ENCODE measurements at regions not wholly inside any gene's neighbourhood (a gene's known extent, or its start where the extent isn't known, plus 50 kb on each side); places are given as distances from the start of the nearest gene placed in this dataset.

- no peak for TF ChIP-seq CTCF (IDR thresholded peaks at IDR 0.05; ENCODE audit: insufficient read depth, low read depth, low read length, missing control alignments)
- no peak overlapping the region for H3K4me3 ChIP-seq (ENCODE audit: low read length)
- peak; percentile 1 for DNase-seq (ENCODE audit: low read depth)
Measured at GRCh38 chr13:107531816-107532215, 683.5 kb downstream of the LIG4 start.

GRCh38 chr13:107531180-107531579, 684.2 kb downstream of the LIG4 start:
- no peak overlapping the region for H3K4me3 ChIP-seq (ENCODE audit: low read length)
- DNase-seq (ENCODE audit: low read depth) = no peak
- no peak for TF ChIP-seq CTCF (IDR thresholded peaks at IDR 0.05; ENCODE audit: insufficient read depth, low read depth, low read length, missing control alignments)

- DNase-seq (ENCODE audit: low read depth) = no peak
- no peak for TF ChIP-seq CTCF (IDR thresholded peaks at IDR 0.05; ENCODE audit: insufficient read depth, low read depth, low read length, missing control alignments)
- H3K4me3 ChIP-seq (ENCODE audit: low read length) = no peak overlapping the region
Measured at GRCh38 chr13:107529035-107529434, 686.3 kb downstream of the LIG4 start.

- H3K4me3 ChIP-seq (ENCODE audit: low read length) = no peak overlapping the region
- peak; percentile 22 for DNase-seq (ENCODE audit: low read depth)
- no peak for TF ChIP-seq CTCF (IDR thresholded peaks at IDR 0.05; ENCODE audit: insufficient read depth, low read depth, low read length, missing control alignments)
Measured at GRCh38 chr13:107518780-107519179, 696.6 kb downstream of the LIG4 start.

GRCh38 chr13:107518292-107518691, 697.0 kb downstream of the LIG4 start:
- no peak for TF ChIP-seq CTCF (IDR thresholded peaks at IDR 0.05; ENCODE audit: insufficient read depth, low read depth, low read length, missing control alignments)
- peak; percentile 0 for DNase-seq (ENCODE audit: low read depth)
- H3K4me3 ChIP-seq (ENCODE audit: low read length) = no peak overlapping the region

GRCh38 chr13:107516517-107516916, 698.8 kb downstream of the LIG4 start:
- no peak for DNase-seq (ENCODE audit: low read depth)
- H3K4me3 ChIP-seq (ENCODE audit: low read length) = no peak overlapping the region
- no peak for TF ChIP-seq CTCF (IDR thresholded peaks at IDR 0.05; ENCODE audit: insufficient read depth, low read depth, low read length, missing control alignments)

GRCh38 chr13:107512551-107512950, 702.8 kb downstream of the LIG4 start:
- no peak overlapping the region for H3K4me3 ChIP-seq (ENCODE audit: low read length)
- no peak for DNase-seq (ENCODE audit: low read depth)
- no peak for TF ChIP-seq CTCF (IDR thresholded peaks at IDR 0.05; ENCODE audit: insufficient read depth, low read depth, low read length, missing control alignments)
